Esophagus squamous epithelium (tissue), 4 donors: ENCODE measurements at regions not wholly inside any gene's neighbourhood (a gene's known extent, or its start where the extent isn't known, plus 50 kb on each side); places are given as distances from the start of the nearest gene placed in this dataset.

Experiments
- CTCF ChIP-seq, 6 experiments: fragments of 450-650 bp in 4 of 6; fragments of 200-600 bp in 2 of 6; sonication (generic) in 2 of 6; IDR thresholded peaks; one replicate each; pipeline ENCODE4 v1.5.1; 2016 to 2019; ENCODE audit warnings: antibody characterized with exemption in 6 of 6, mild to moderate bottlenecking in 4 of 6, moderate library complexity in 4 of 6
- POLR2A ChIP-seq, 4 donors: fragments of 450-650 bp; IDR thresholded peaks; one replicate each; pipeline ENCODE4 v1.6.1; 2017; ENCODE audit warnings: antibody characterized with exemption in 4 of 4, mild to moderate bottlenecking in 4 of 4, moderate library complexity in 3 of 4

- TF ChIP-seq CTCF (IDR thresholded peaks at IDR 0.05): no peak
- TF ChIP-seq POLR2A (IDR thresholded peaks at IDR 0.05): no peak
Measured at GRCh38 chr2:240248721-240249422, 108.4 kb upstream of the OTOS start.
